ENCODE measurements at regions not wholly inside any gene's neighbourhood (a gene's known extent, or its start where the extent isn't known, plus 50 kb on each side); places are given as distances from the start of the nearest gene placed in this dataset.

GRCh38 chr13:107843681-107844080, 371.7 kb downstream of the LIG4 start:
- no peak for TF ChIP-seq CTCF (IDR thresholded peaks at IDR 0.05; ENCODE audit: unreplicated experiment)
- Mint-ChIP-seq H3K4me1 (peaks cover 1% of the 10 kb centered on the region), H3K36me3 (no peaks in the 10 kb centered on the region), H3K27ac (no peak overlapping the region), H3K9me3 (no peaks in the 10 kb centered on the region), H3K27me3 (ENCODE audit: low read depth) (peaks cover 5% of the 10 kb centered on the region), H3K4me3 (no peak overlapping the region)
- no peak for DNase-seq (ENCODE audit: low spot score in 2 of 2, unreplicated experiment in 2 of 2)

- H3K36me3 Mint-ChIP-seq, result no peaks in the 10 kb centered on the region
- H3K4me1 Mint-ChIP-seq, result peaks cover 5% of the 10 kb centered on the region
- H3K4me3 Mint-ChIP-seq, result no peak overlapping the region
These were observed 372.1 kb downstream of the LIG4 start for GRCh38 chr13:107843281-107843680.

GRCh38 chr13:107842562-107843180, 372.7 kb downstream of the LIG4 start:
- no peak for TF ChIP-seq CTCF (IDR thresholded peaks at IDR 0.05; ENCODE audit: unreplicated experiment)
- no peaks in the 10 kb centered on the region for H3K9me3 Mint-ChIP-seq
- peaks cover 6% of the 10 kb centered on the region for H3K4me1 Mint-ChIP-seq
- peaks cover 7% of the 10 kb centered on the region for H3K27me3 Mint-ChIP-seq (ENCODE audit: low read depth)
- DNase-seq (ENCODE audit: low spot score in 2 of 2, unreplicated experiment in 2 of 2), result no peak
- no peaks in the 10 kb centered on the region for H3K36me3 Mint-ChIP-seq
- H3K27ac Mint-ChIP-seq, result no peak overlapping the region
- H3K4me3 Mint-ChIP-seq, result no peak overlapping the region

More at GRCh38 chr13:107843281-107843680, 372.1 kb downstream of the LIG4 start:
- DNase-seq (ENCODE audit: low spot score in 2 of 2, unreplicated experiment in 2 of 2), result no peak
- Mint-ChIP-seq H3K9me3 (no peaks in the 10 kb centered on the region), H3K27me3 (ENCODE audit: low read depth) (peaks cover 7% of the 10 kb centered on the region), H3K27ac (no peak overlapping the region)
- no peak for TF ChIP-seq CTCF (IDR thresholded peaks at IDR 0.05; ENCODE audit: unreplicated experiment)

GRCh38 chr13:107838588-107839161, 376.7 kb downstream of the LIG4 start:
- Mint-ChIP-seq H3K9me3 (no peaks in the 10 kb centered on the region), H3K27ac (no peak overlapping the region), H3K4me3 (no peak overlapping the region), H3K27me3 (ENCODE audit: low read depth) (peaks cover 13% of the 10 kb centered on the region), H3K36me3 (no peaks in the 10 kb centered on the region), H3K4me1 (peaks cover 6% of the 10 kb centered on the region)
- no peak for TF ChIP-seq CTCF (IDR thresholded peaks at IDR 0.05; ENCODE audit: unreplicated experiment)
- no peak for DNase-seq (ENCODE audit: low spot score in 2 of 2, unreplicated experiment in 2 of 2)

GRCh38 chr13:107836685-107837084, 378.7 kb downstream of the LIG4 start:
- no peak for TF ChIP-seq CTCF (IDR thresholded peaks at IDR 0.05; ENCODE audit: unreplicated experiment)
- Mint-ChIP-seq H3K4me3 (no peak overlapping the region), H3K36me3 (no peaks in the 10 kb centered on the region), H3K4me1 (peaks cover 6% of the 10 kb centered on the region), H3K27me3 (ENCODE audit: low read depth) (peaks cover 13% of the 10 kb centered on the region), H3K9me3 (no peaks in the 10 kb centered on the region), H3K27ac (no peak overlapping the region)
- DNase-seq (ENCODE audit: low spot score in 2 of 2, unreplicated experiment in 2 of 2), result no peak
